HepG2 (cell line): ENCODE measurements at regions not wholly inside any gene's neighbourhood (a gene's known extent, or its start where the extent isn't known, plus 50 kb on each side); places are given as distances from the start of the nearest gene placed in this dataset.

ENCODE experiments used
- ATAC-seq: fragments of 200-7000 bp; cut with Tn5 transposase; 3 replicates; pipeline ENCODE4 v1.9.1; 2020; ENCODE audit warnings: mild to moderate bottlenecking, moderate library complexity
- BruUV-seq: library from RNA; stranded (reverse); fragments of 400-500 nt; replicated peaks from 2 replicates; lab custom pipeline; 2021; lab: Mats Ljungman, UMichigan
- CTCF ChIA-PET: fragments of 300-600 bp; formaldehyde crosslinking; extraction: SDS; loops from one replicate; lab custom pipeline; 2021; ENCODE audit warnings: low total read pairs, inconsistent platforms, low intra/inter-chr PET ratio; lab: Yijun Ruan, JAX
- POLR2A ChIA-PET: fragments of 350-600 bp; sonication (Branson Sonifier 250); formaldehyde crosslinking; loops from one replicate; lab custom pipeline; 2020; ENCODE audit warnings: antibody characterized with exemption, inconsistent platforms; lab: Yijun Ruan, JAX
- DNase-seq: peaks from one replicate; pipeline ENCODE4 v3.0.0-alpha.2; 2015; ENCODE audit warnings: low spot score
- FAIRE-seq: peaks from 3 replicates; lab custom pipeline; 2011; peaks lifted over from hg19 to GRCh38; lab: Jason Lieb, UNC
- H2AFZ ChIP-seq: one replicate; pipeline ENCODE4 v1.6.1; 2011; ENCODE audit warnings: low read length, inconsistent platforms
- H3K27ac ChIP-seq: fragments of 300-600 bp; 3 replicates; pipeline ENCODE4 v1.8.0; 2011; ENCODE audit warnings: mixed run types, mild to moderate bottlenecking, mixed read lengths, low read length, inconsistent platforms; ENCODE audit not compliant: insufficient read depth; ENCODE audit errors: extremely low read length
- H3K27me3 ChIP-seq, 2 experiments: fragments of 200-600 bp in 1 of 2; 2 replicates in 1 of 2; 3 replicates in 1 of 2; pipeline versions ENCODE4 v1.6.0 to v1.8.0; 2011; ENCODE audit warnings: low read length in 2 of 2, mild to moderate bottlenecking in 2 of 2, moderate library complexity in 2 of 2, inconsistent platforms in 1 of 2; ENCODE audit not compliant: insufficient read depth in 2 of 2, control insufficient read depth in 1 of 2
- H3K36me3 ChIP-seq, 2 experiments: fragments of 200-600 bp in 1 of 2; replicated peaks in 1 of 2; 2 replicates in 1 of 2; 3 replicates in 1 of 2; pipeline versions ENCODE4 v1.5.1 to v1.8.0; 2011; ENCODE audit warnings: low read length in 2 of 2, inconsistent platforms in 1 of 2; ENCODE audit not compliant: insufficient read depth in 2 of 2, control insufficient read depth in 1 of 2
- H3K4me1 ChIP-seq: 2 replicates; pipeline ENCODE4 v1.5.1; 2012; ENCODE audit warnings: low read length, inconsistent platforms; ENCODE audit not compliant: insufficient read depth
- H3K4me2 ChIP-seq: 2 replicates; pipeline ENCODE4 v1.6.0; 2011; ENCODE audit warnings: low read depth, low read length, inconsistent platforms
- H3K4me3 ChIP-seq, 3 experiments: fragments of 200-600 bp in 1 of 3; sonication (generic), shearing (Covaris generic) in 1 of 3; replicated peaks in 1 of 3; 2 replicates each; pipeline ENCODE4 v1.5.1; 2011 to 2016; ENCODE audit warnings: low read length in 3 of 3, inconsistent platforms in 2 of 3, low read depth in 2 of 3, mild to moderate bottlenecking in 2 of 3, control low read depth in 1 of 3, mixed read lengths in 1 of 3; ENCODE audit not compliant: insufficient read depth in 1 of 3
- H3K79me2 ChIP-seq: one replicate; pipeline ENCODE4 v1.6.1; 2011; ENCODE audit warnings: low read length, inconsistent platforms; ENCODE audit not compliant: insufficient read depth
- H3K9ac ChIP-seq: 2 replicates; pipeline ENCODE4 v1.6.0; 2011; ENCODE audit warnings: mild to moderate bottlenecking, low read depth, low read length, inconsistent platforms; ENCODE audit not compliant: insufficient read depth
- H3K9me3 ChIP-seq: 2 replicates; pipeline ENCODE4 v1.5.1; 2012; ENCODE audit warnings: mild to moderate bottlenecking, low read length
- H4K20me1 ChIP-seq: 2 replicates; pipeline ENCODE4 v1.6.0; 2011; ENCODE audit warnings: inconsistent platforms, mild to moderate bottlenecking, low read length, moderate library complexity; ENCODE audit not compliant: insufficient read depth
- AKAP8 ChIP-seq: sonication (generic); formaldehyde crosslinking; IDR thresholded peaks from 2 replicates; pipeline ENCODE4 v1.5.1; 2020; ENCODE audit warnings: mild to moderate bottlenecking, missing genetic modification reagents
- FOSL1 ChIP-seq: sonication (generic); formaldehyde crosslinking; IDR thresholded peaks from 2 replicates; pipeline ENCODE4 v1.9.0; 2021; ENCODE audit warnings: missing genetic modification reagents, borderline replicate concordance
- GRHL1 ChIP-seq: sonication (generic); formaldehyde crosslinking; conservative IDR thresholded peaks from 2 replicates; pipeline ENCODE4 v1.8.0; 2022; ENCODE audit warnings: missing genetic modification reagents
- IKZF4 ChIP-seq: sonication (generic); formaldehyde crosslinking; IDR thresholded peaks from 2 replicates; pipeline ENCODE4 v1.5.1; 2020; ENCODE audit warnings: borderline replicate concordance, mild to moderate bottlenecking, low read depth, missing genetic modification reagents; ENCODE audit errors: not compliant biosample characterization
- IRF9 ChIP-seq: sonication (generic); formaldehyde crosslinking; IDR thresholded peaks from 2 replicates; pipeline ENCODE4 v1.8.0; 2022; ENCODE audit warnings: missing genetic modification reagents, mild to moderate bottlenecking, borderline replicate concordance
- ONECUT2 ChIP-seq: sonication (generic); formaldehyde crosslinking; IDR thresholded peaks from 2 replicates; pipeline ENCODE4 v1.4.0; 2020; ENCODE audit warnings: missing genetic modification reagents
- PBX2 ChIP-seq: IDR thresholded peaks from 2 replicates; pipeline ENCODE4 v1.6.1; 2016; ENCODE audit warnings: control low read depth
- PITX1 ChIP-seq: sonication (generic); formaldehyde crosslinking; IDR thresholded peaks from 2 replicates; pipeline ENCODE4 v1.5.1; 2020; ENCODE audit warnings: mild to moderate bottlenecking, missing genetic modification reagents
- ZBTB42 ChIP-seq: sonication (generic); formaldehyde crosslinking; IDR thresholded peaks from 2 replicates; pipeline ENCODE4 v1.5.0; 2020; ENCODE audit warnings: mild to moderate bottlenecking, missing genetic modification reagents
- ZFP62 ChIP-seq: sonication (generic); formaldehyde crosslinking; IDR thresholded peaks from 2 replicates; pipeline ENCODE4 v1.4.0; 2020; ENCODE audit warnings: missing genetic modification reagents
- ZIK1 ChIP-seq: sonication (generic); formaldehyde crosslinking; IDR thresholded peaks from 2 replicates; pipeline ENCODE4 v1.5.0; 2020; ENCODE audit warnings: mild to moderate bottlenecking, low read depth, missing genetic modification reagents, borderline replicate concordance
- ZNF224 ChIP-seq: sonication (generic); formaldehyde crosslinking; IDR thresholded peaks from 2 replicates; pipeline ENCODE4 v1.5.0; 2020; ENCODE audit warnings: mild to moderate bottlenecking, missing genetic modification reagents
- ZNF264 ChIP-seq: sonication (generic); formaldehyde crosslinking; IDR thresholded peaks from 2 replicates; pipeline ENCODE4 v1.4.0; 2020; ENCODE audit warnings: missing genetic modification reagents
- ZNF34 ChIP-seq: sonication (generic); formaldehyde crosslinking; IDR thresholded peaks from 2 replicates; pipeline ENCODE4 v1.4.0; 2020; ENCODE audit warnings: mild to moderate bottlenecking, missing genetic modification reagents, borderline replicate concordance
- ZNF354B ChIP-seq: sonication (generic); formaldehyde crosslinking; IDR thresholded peaks from 2 replicates; pipeline ENCODE4 v1.8.0; 2022; ENCODE audit warnings: mild to moderate bottlenecking, missing genetic modification reagents
- ZNF567 ChIP-seq: sonication (generic); formaldehyde crosslinking; IDR thresholded peaks from 2 replicates; pipeline ENCODE4 v1.8.1; 2023; ENCODE audit warnings: mild to moderate bottlenecking, missing genetic modification reagents, borderline replicate concordance
- ZNF879 ChIP-seq: sonication (generic); formaldehyde crosslinking; IDR thresholded peaks from 2 replicates; pipeline ENCODE4 v1.8.1; 2023; ENCODE audit warnings: missing genetic modification reagents
- WGBS: methylation state at CpG from one replicate; pipeline ENCODE4 v1.1.6; 2017; ENCODE audit warnings: low lambda C conversion rate; 5-methylcytosine and 5-hydroxymethylcytosine counted together
- in situ Hi-C: cut with HindIII; loops from 2 replicates; pipeline ENCODE4 v1.10.0; 2017; ENCODE audit warnings: low pct_unique_long_range_greater_than_20kb; ENCODE audit not compliant: extremely low pct_ligation_motif_present
- intact Hi-C: fragments of 100-400 bp; cut with micrococcal nuclease; formaldehyde crosslinking; loops from one replicate; pipeline ENCODE4 v1.10.0; 2022; ENCODE audit not compliant: unreplicated experiment

GRCh38 chr18:42533009-42533575, 578.1 kb downstream of the PIK3C3 start:
- no TSS peak for BruUV-seq
- H3K9me3 ChIP-seq, result peaks cover 4% of the 10 kb centered on the region
- intact Hi-C loops, result no loop called here
- WGBS, result 49% methylated on average over 4 of the region's 4 CpGs
- H3K36me3 ChIP-seq, result no peaks in the 10 kb centered on the region
- H3K27ac ChIP-seq, result no peak overlapping the region
- FAIRE-seq, result no peak
- no peak overlapping the region for H3K4me2 ChIP-seq
- ChIA-PET CTCF (no interaction called here), POLR2A (no interaction called here)
- H2AFZ ChIP-seq, result no peak overlapping the region
- no peak overlapping the region for H3K9ac ChIP-seq
- H3K27me3 ChIP-seq, result no peaks in the 10 kb centered on the region
- no peaks in the 10 kb centered on the region for H3K4me1 ChIP-seq
- no peak for ATAC-seq
- in situ Hi-C loops, result no loop called here
- no peaks in the 10 kb centered on the region for H4K20me1 ChIP-seq
- no peaks in the 10 kb centered on the region for H3K79me2 ChIP-seq
- no peak overlapping the region for H3K4me3 ChIP-seq
- TF ChIP-seq FOSL1 (CRISPR knock-in tag), result no peak
- TF ChIP-seq IKZF4 (CRISPR knock-in tag), result no peak
- TF ChIP-seq ZBTB42 (CRISPR knock-in tag), result no peak
- no peak for TF ChIP-seq AKAP8
- TF ChIP-seq IRF9, result no peak
- no peak for DNase-seq

GRCh38 chr18:42533616-42534015, 578.6 kb downstream of the PIK3C3 start:
- Histone ChIP-seq H3K79me2 (no peaks in the 10 kb centered on the region), H3K4me3 (no peak overlapping the region), H4K20me1 (no peaks in the 10 kb centered on the region), H3K27ac (no peak overlapping the region), H3K4me2 (no peak overlapping the region), H3K4me1 (no peaks in the 10 kb centered on the region), H3K27me3 (no peaks in the 10 kb centered on the region), H3K9me3 (peaks cover 4% of the 10 kb centered on the region; the same call in 1 of the 2 replicates), H3K36me3 (no peaks in the 10 kb centered on the region), H2AFZ (no peak overlapping the region), H3K9ac (no peak overlapping the region)
- DNase-seq, result no peak
- ATAC-seq, result no peak
- intact Hi-C loops, result no loop called here
- WGBS, result 69% methylated on average over 8 of the region's 8 CpGs
- in situ Hi-C loops, result no loop called here
- BruUV-seq, result no TSS peak
- POLR2A ChIA-PET, result no interaction called here
- CTCF ChIA-PET, result no interaction called here
- no peak for FAIRE-seq
- TF ChIP-seq PBX2 (CRISPR knock-in tag) (no peak), ZIK1 (no peak), ZNF264 (no peak), ZFP62 (CRISPR knock-in tag) (no peak), ZNF879 (CRISPR knock-in tag) (no peak), PITX1 (CRISPR knock-in tag) (no peak), ZNF354B (CRISPR knock-in tag) (no peak), ZNF567 (CRISPR knock-in tag) (no peak), ZNF34 (CRISPR knock-in tag) (no peak), ZNF224 (CRISPR knock-in tag) (no peak), ONECUT2 (CRISPR knock-in tag) (no peak), GRHL1 (CRISPR knock-in tag) (no peak)
